ENCODE measurements at regions not wholly inside any gene's neighbourhood (a gene's known extent, or its start where the extent isn't known, plus 50 kb on each side); places are given as distances from the start of the nearest gene placed in this dataset.

GRCh38 chr6:156390621-156391020 is 386.6 kb upstream of the ARID1B start:
- Histone ChIP-seq H3K27ac (ENCODE audit: low read depth) (no peak overlapping the region), H3K4me3 (no peak overlapping the region), H3K36me3 (ENCODE audit: insufficient read depth) (no peaks in the 10 kb centered on the region), H2AFZ (peak overlapping the region; percentile 93), H4K20me1 (replicated peaks; ENCODE audit: insufficient read depth) (no peaks in the 10 kb centered on the region), H3K4me1 (ENCODE audit: insufficient read depth) (peaks cover 18% of the 10 kb centered on the region), H3K79me2 (replicated peaks; ENCODE audit: insufficient read depth) (no peaks in the 10 kb centered on the region), H3F3A (replicated peaks; ENCODE audit: low read depth) (no peaks in the 10 kb centered on the region), H3K4me2 (0 out of 2 replicates have a peak overlapping the region, but pooled peaks have one; percentile 34), H3K9me2 (ENCODE audit: insufficient read depth) (peaks cover 10% of the 10 kb centered on the region), H3K27me3 (ENCODE audit: insufficient read depth) (no peaks in the 10 kb centered on the region; the same call in 1 of the 2 replicates)
- no peak for TF ChIP-seq EZH2phosphoT487 (IDR thresholded peaks at IDR 0.05; ENCODE audit: unreplicated experiment)
- TF ChIP-seq POLR2AphosphoS5 (IDR thresholded peaks at IDR 0.05; ENCODE audit: low read depth): no peak
- TF ChIP-seq EZH2 (IDR thresholded peaks at IDR 0.05; ENCODE audit: low read depth, unreplicated experiment): no peak
- TF ChIP-seq NANOG (IDR thresholded peaks at IDR 0.05; ENCODE audit: borderline replicate concordance): no peak
- no peak for TF ChIP-seq ETS1 (IDR thresholded peaks at IDR 0.05)
- no peak for TF ChIP-seq STAT1 (IDR thresholded peaks at IDR 0.05; ENCODE audit: unreplicated experiment)
- TF ChIP-seq ZNF114 (CRISPR knock-in tag; IDR thresholded peaks at IDR 0.05): no peak
- TF ChIP-seq REST (IDR thresholded peaks at IDR 0.05; ENCODE audit: unreplicated experiment): no peak
- no peak for TF ChIP-seq ZNF462 (CRISPR knock-in tag; IDR thresholded peaks at IDR 0.05)
- no peak for TF ChIP-seq CREB1 (CRISPR knock-in tag; IDR thresholded peaks at IDR 0.05; ENCODE audit: low read depth)
- no peak for TF ChIP-seq ZNF331 (CRISPR knock-in tag; IDR thresholded peaks at IDR 0.05; ENCODE audit: low read depth)
- TF ChIP-seq CTCF (conservative IDR thresholded peaks at IDR 0.05; ENCODE audit: low read depth in 2 of 2): no peak
- TF ChIP-seq JUNB (IDR thresholded peaks at IDR 0.05; ENCODE audit: unreplicated experiment): no peak
- no peak overlapping the region for H3K4me3 Mint-ChIP-seq
- H3K4me1 Mint-ChIP-seq: peaks cover 28% of the 10 kb centered on the region
- H3K9me3 Mint-ChIP-seq: no peaks in the 10 kb centered on the region
- DNase-seq (ENCODE audit: low spot score) (no peak), ATAC-seq (no peak)
- H3K27ac Mint-ChIP-seq: no peak overlapping the region
- no peaks in the 10 kb centered on the region for H3K36me3 Mint-ChIP-seq (ENCODE audit: low read depth)
- peaks cover 2% of the 10 kb centered on the region for H3K27me3 Mint-ChIP-seq (ENCODE audit: insufficient read depth, low read depth, poor library complexity)

Measured in GM23338 (cell line).